PC-9 (cell line): ENCODE measurements at regions not wholly inside any gene's neighbourhood (a gene's known extent, or its start where the extent isn't known, plus 50 kb on each side); places are given as distances from the start of the nearest gene placed in this dataset.

ENCODE experiments used
- BruUV-seq: library from RNA; stranded (reverse); fragments of 400-500 nt; replicated peaks from 2 replicates; lab custom pipeline; 2021; lab: Mats Ljungman, UMichigan
- CTCF ChIA-PET: fragments of 300-600 bp; sonication (Branson Sonifier 250); formaldehyde crosslinking; loops from one replicate; lab custom pipeline; 2022; ENCODE audit warnings: antibody characterized with exemption; lab: Charles Lee
- POLR2A ChIA-PET: fragments of 300-600 bp; sonication (Branson Sonifier 250); formaldehyde crosslinking; loops from one replicate; lab custom pipeline; 2022; ENCODE audit warnings: antibody characterized with exemption; ENCODE audit not compliant: unreplicated experiment; lab: Charles Lee
- DNase-seq, 2 experiments: peaks; one replicate each; pipeline versions ENCODE4 v3.0.0 to v3.0.0-alpha.2; 2015 to 2022; ENCODE audit warnings: mixed read lengths in 1 of 2
- H2AFZ ChIP-seq: fragments of 200-600 bp; sonication (generic); 2 replicates; pipeline ENCODE4 v1.8.1; 2017; ENCODE audit warnings: antibody characterized with exemption
- H3F3A ChIP-seq: fragments of 200-600 bp; sonication (generic); 2 replicates; pipeline ENCODE4 v1.8.1; 2017; ENCODE audit warnings: antibody characterized with exemption, mild to moderate bottlenecking, low read depth; ENCODE audit not compliant: insufficient read depth
- H3K27ac ChIP-seq: fragments of 200-600 bp; sonication (generic); 2 replicates; pipeline ENCODE4 v1.6.1; 2016; ENCODE audit warnings: mixed run types
- H3K27me3 ChIP-seq: fragments of 200-600 bp; sonication (generic); 2 replicates; pipeline ENCODE4 v1.6.1; 2016; ENCODE audit warnings: low read depth, mixed run types; ENCODE audit not compliant: insufficient read depth
- H3K36me3 ChIP-seq: fragments of 200-600 bp; sonication (generic); 2 replicates; pipeline ENCODE4 v1.6.1; 2016; ENCODE audit warnings: low read depth, mixed run types
- H3K4me1 ChIP-seq: fragments of 200-600 bp; sonication (generic); replicated peaks from 2 replicates; pipeline ENCODE4 v1.6.1; 2016; ENCODE audit warnings: mixed run types; ENCODE audit not compliant: insufficient read depth
- H3K4me2 ChIP-seq: fragments of 200-600 bp; sonication (generic); 2 replicates; pipeline ENCODE4 v1.6.1; 2017; ENCODE audit warnings: mixed run types
- H3K4me3 ChIP-seq: fragments of 200-600 bp; sonication (generic); 2 replicates; pipeline ENCODE4 v1.6.1; 2016; ENCODE audit warnings: mixed run types
- H3K79me2 ChIP-seq: fragments of 200-600 bp; sonication (generic); 2 replicates; pipeline ENCODE4 v1.6.1; 2017; ENCODE audit warnings: low read depth, mixed run types
- H3K9me2 ChIP-seq: fragments of 200-600 bp; sonication (generic); 2 replicates; pipeline ENCODE4 v1.8.1; 2017; ENCODE audit warnings: mild to moderate bottlenecking; ENCODE audit not compliant: insufficient read depth
- H3K9me3 ChIP-seq: fragments of 200-600 bp; sonication (generic); 2 replicates; pipeline ENCODE4 v1.8.1; 2016; ENCODE audit warnings: low read depth; ENCODE audit not compliant: insufficient read depth
- H4K20me1 ChIP-seq: fragments of 200-600 bp; sonication (generic); 2 replicates; pipeline ENCODE4 v1.8.1; 2017; ENCODE audit not compliant: insufficient read depth
- EZH2 ChIP-seq: fragments of 200-600 bp; sonication (generic); IDR thresholded peaks from 2 replicates; pipeline ENCODE4 v1.8.0; 2017; ENCODE audit warnings: antibody characterized with exemption, low read depth
- intact Hi-C: fragments of 100-400 bp; cut with micrococcal nuclease; formaldehyde crosslinking; loops from one replicate; pipeline ENCODE4 v1.10.0; 2022; ENCODE audit not compliant: unreplicated experiment
- TF ChIP-seq, protein P1 (sequence below): fragments of 200-600 bp; sonication (generic); conservative IDR thresholded peaks from 2 replicates; pipeline ENCODE4 v1.6.1; 2017; ENCODE audit warnings: mixed run types, antibody characterized with exemption, mild to moderate bottlenecking, moderate library complexity

DNA sequence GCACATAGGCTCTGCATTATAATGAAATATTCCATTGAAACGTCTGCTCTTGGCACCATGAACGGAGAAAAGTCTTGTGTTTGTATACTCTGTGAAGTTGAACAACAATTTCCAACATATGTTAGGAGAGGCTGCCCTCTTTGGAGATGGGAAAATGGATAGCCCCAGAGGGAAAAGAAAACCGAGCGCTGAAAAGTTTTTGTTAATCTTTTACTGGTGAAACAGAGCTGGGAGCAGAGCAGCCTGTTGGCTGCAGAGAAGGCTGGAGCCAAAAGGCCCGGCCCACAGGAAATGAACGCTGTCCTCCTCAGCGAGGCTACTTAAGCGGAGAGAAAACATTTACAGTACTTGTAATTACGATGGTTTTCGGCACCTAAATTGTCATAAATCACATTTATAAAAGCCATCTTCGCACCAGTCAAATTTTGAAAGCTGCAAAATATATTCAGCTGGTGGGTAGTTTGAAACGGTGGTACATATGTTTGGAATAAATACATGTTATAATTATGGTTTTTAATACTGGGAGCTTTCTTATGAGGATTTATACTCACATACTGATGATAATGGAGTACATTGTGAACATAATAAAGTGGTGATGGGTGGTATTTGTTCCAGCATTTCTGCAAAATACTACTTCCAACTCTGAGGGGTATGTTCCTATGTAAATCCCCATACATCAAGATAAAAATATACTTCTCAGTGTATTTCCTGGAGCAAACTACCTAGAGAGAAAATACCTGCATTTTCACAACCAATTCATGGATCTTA lies 129.6 kb upstream of the CNTLN start:
- H2AFZ ChIP-seq, result no peak overlapping the region
- TF ChIP-seq EZH2, result no peak
- TF ChIP-seq, protein P1, sequence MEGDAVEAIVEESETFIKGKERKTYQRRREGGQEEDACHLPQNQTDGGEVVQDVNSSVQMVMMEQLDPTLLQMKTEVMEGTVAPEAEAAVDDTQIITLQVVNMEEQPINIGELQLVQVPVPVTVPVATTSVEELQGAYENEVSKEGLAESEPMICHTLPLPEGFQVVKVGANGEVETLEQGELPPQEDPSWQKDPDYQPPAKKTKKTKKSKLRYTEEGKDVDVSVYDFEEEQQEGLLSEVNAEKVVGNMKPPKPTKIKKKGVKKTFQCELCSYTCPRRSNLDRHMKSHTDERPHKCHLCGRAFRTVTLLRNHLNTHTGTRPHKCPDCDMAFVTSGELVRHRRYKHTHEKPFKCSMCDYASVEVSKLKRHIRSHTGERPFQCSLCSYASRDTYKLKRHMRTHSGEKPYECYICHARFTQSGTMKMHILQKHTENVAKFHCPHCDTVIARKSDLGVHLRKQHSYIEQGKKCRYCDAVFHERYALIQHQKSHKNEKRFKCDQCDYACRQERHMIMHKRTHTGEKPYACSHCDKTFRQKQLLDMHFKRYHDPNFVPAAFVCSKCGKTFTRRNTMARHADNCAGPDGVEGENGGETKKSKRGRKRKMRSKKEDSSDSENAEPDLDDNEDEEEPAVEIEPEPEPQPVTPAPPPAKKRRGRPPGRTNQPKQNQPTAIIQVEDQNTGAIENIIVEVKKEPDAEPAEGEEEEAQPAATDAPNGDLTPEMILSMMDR, result no peak
- no peak overlapping the region for H3K4me3 ChIP-seq
- ChIA-PET CTCF (no interaction called here), POLR2A (interaction anchor here (0.6 kb wide), 1 partner anchor 577 kb away, joined by 8 read pairs; no protein-coding TSS in a partner anchor)
- H3F3A ChIP-seq, result no peaks in the 10 kb centered on the region
- H3K27ac ChIP-seq, result no peak overlapping the region
- H3K4me2 ChIP-seq, result no peak overlapping the region
- H3K9me3 ChIP-seq, result no peaks in the 10 kb centered on the region
- peak in 1 of 2 experiments; percentile 19 for DNase-seq
- no peaks in the 10 kb centered on the region for H4K20me1 ChIP-seq
- no TSS peak for BruUV-seq
- intact Hi-C loops, result no loop called here
- no peaks in the 10 kb centered on the region for H3K79me2 ChIP-seq
- no peaks in the 10 kb centered on the region for H3K9me2 ChIP-seq
- H3K27me3 ChIP-seq, result no peaks in the 10 kb centered on the region
- no peaks in the 10 kb centered on the region for H3K36me3 ChIP-seq
- no peaks in the 10 kb centered on the region for H3K4me1 ChIP-seq

DNA sequence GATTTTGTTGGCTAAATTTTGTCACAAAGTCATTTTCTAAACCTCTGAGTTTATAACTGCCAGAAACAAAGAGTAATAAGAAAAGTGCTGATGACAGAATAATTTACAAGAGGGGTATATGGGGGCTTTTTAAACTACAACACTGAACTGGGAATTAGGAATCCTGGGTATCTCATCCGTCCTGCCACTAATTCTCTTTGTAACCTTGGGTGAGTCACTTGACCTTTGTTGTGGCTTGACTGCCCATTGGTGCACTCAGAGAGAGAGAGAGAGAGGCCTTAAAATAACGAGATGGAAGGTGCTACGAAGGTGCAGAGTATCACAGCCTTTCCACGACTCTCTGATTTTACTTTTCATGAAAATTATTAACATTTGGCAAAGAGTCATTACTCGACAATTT lies 130.3 kb upstream of the CNTLN start:
- DNase-seq, result no peak
- no peaks in the 10 kb centered on the region for H3K79me2 ChIP-seq
- no peak overlapping the region for H2AFZ ChIP-seq
- TF ChIP-seq, protein P1, result no peak
- no peak for TF ChIP-seq EZH2
- no peak overlapping the region for H3K4me3 ChIP-seq
- POLR2A ChIA-PET, result no interaction called here
- H4K20me1 ChIP-seq, result no peaks in the 10 kb centered on the region
- no TSS peak for BruUV-seq
- no peak overlapping the region for H3K27ac ChIP-seq
- CTCF ChIA-PET, result no interaction called here
- H3K9me2 ChIP-seq, result no peaks in the 10 kb centered on the region
- H3K4me1 ChIP-seq, result no peaks in the 10 kb centered on the region
- H3K27me3 ChIP-seq, result no peaks in the 10 kb centered on the region
- H3F3A ChIP-seq, result no peaks in the 10 kb centered on the region
- no peak overlapping the region for H3K4me2 ChIP-seq
- intact Hi-C loops, result no loop called here
- H3K9me3 ChIP-seq, result no peaks in the 10 kb centered on the region
- H3K36me3 ChIP-seq, result no peaks in the 10 kb centered on the region

DNA sequence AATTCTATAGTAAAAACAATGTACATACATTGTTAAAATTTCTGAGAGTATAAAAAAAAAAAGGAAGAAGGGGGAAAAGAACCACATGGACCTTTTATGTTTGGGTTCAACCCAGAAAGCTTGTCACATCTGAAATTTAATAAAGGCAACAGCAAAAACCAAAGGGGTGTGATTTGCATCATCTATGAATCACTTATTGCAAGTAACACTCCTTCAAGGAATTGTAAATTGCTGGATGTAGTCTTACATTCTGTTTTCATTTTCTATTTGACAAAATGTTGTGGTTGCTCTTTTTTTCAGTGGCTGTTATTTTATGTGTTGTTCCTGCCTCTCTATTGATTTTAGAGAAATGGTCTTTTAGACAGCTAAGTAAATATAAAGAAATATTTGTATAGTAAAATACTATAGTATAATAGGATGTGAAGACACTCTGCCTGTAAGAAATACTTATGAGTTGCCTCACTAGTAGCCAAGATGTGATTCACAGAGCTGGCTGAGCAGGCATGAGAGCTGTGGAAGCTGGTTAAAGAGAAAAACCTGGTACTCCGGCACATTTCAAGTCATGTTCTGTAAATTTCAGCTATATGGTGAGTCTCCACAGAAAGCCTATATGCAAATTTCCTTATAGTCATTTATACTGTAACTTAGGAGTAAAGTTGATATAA lies 131.1 kb upstream of the CNTLN start:
- Histone ChIP-seq H3K4me1 (no peaks in the 10 kb centered on the region), H2AFZ (no peak overlapping the region), H3K36me3 (no peaks in the 10 kb centered on the region), H3F3A (no peaks in the 10 kb centered on the region), H3K9me3 (no peaks in the 10 kb centered on the region), H3K9me2 (no peaks in the 10 kb centered on the region), H4K20me1 (no peaks in the 10 kb centered on the region), H3K4me2 (no peak overlapping the region), H3K79me2 (no peaks in the 10 kb centered on the region), H3K27me3 (no peaks in the 10 kb centered on the region), H3K4me3 (no peak overlapping the region), H3K27ac (no peak overlapping the region)
- intact Hi-C loops, result no loop called here
- ChIA-PET CTCF (no interaction called here), POLR2A (no interaction called here)
- no peak for DNase-seq
- BruUV-seq, result no TSS peak
- TF ChIP-seq, protein P1, result no peak
- no peak for TF ChIP-seq EZH2
